GM18519 (cell line): ENCODE measurements at regions not wholly inside any gene's neighbourhood (a gene's known extent, or its start where the extent isn't known, plus 50 kb on each side); places are given as distances from the start of the nearest gene placed in this dataset.

Experiments
- ATAC-seq: cut with Tn5 transposase; IDR thresholded peaks from one replicate; pipeline ENCODE4 v1.9.1; 2021; ENCODE audit warnings: mild to moderate bottlenecking, moderate library complexity; ENCODE audit not compliant: unreplicated experiment, low FRiP score

- ATAC-seq = no peak
These were observed 57.6 kb upstream of the AK4 start for GRCh38 chr1:65090406-65090805.

GRCh38 chr1:65092691-65093090 is 55.3 kb upstream of the AK4 start:
- no peak for ATAC-seq

DNA sequence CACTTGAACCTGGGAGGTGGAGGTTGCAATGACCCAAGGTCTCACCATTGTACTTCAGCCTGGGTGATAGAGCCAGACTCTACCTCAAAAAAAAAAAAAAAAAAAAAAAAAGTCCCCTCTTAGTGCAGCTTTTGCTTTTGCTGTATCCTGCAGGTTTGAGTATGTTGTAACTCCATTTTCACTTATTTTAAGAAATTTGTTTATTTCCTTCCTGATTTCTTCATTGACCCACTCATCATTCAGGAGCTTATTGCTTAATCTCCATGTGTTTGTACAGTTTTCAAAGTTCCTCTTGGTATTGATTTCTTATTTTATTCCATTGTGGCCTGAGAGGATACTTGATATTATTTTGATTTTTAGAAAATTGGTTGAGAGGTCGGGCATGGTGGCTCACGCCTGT is 50.9 kb upstream of the AK4 start:
- ATAC-seq = no peak
